22Rv1 (cell line): ENCODE measurements at regions not wholly inside any gene's neighbourhood (a gene's known extent, or its start where the extent isn't known, plus 50 kb on each side); places are given as distances from the start of the nearest gene placed in this dataset.

Experiments
- ZFX ChIP-seq: fragments of 450-650 bp; IDR thresholded peaks from 2 replicates; pipeline ENCODE4 v1.6.1; 2017; ENCODE audit warnings: antibody characterized with exemption, borderline replicate concordance
- TF ChIP-seq, protein P1 (sequence below): fragments of 450-650 bp; IDR thresholded peaks from 2 replicates; pipeline ENCODE4 v1.5.1; 2017; ENCODE audit warnings: mild to moderate bottlenecking

DNA sequence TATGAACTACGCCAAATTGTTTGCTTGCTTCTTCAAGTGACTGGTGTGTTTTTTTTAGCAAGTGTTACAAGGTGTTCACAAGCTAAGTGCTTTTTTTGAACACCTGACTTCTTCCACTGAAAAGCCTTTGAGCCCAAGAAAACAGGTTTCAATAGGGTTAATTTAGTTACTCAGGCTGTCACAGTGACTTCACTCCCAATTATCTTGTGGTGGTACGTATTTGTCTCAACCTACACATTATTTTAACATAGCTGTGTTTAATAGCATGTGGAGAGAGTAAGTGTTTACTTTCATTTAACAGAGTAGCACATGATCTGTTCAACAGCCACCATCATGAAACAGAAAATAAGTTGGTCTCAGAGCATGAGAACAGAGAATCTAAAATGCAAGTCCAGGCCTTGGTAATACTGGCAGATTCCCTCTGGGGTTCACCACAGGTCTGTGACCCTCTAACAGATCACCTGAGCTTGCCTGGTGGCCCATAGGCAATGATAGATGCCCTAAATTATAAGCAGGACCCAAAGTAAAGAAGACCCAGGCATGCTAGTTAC is 267.7 kb upstream of the SMARCA2 start:
- TF ChIP-seq, protein P1, sequence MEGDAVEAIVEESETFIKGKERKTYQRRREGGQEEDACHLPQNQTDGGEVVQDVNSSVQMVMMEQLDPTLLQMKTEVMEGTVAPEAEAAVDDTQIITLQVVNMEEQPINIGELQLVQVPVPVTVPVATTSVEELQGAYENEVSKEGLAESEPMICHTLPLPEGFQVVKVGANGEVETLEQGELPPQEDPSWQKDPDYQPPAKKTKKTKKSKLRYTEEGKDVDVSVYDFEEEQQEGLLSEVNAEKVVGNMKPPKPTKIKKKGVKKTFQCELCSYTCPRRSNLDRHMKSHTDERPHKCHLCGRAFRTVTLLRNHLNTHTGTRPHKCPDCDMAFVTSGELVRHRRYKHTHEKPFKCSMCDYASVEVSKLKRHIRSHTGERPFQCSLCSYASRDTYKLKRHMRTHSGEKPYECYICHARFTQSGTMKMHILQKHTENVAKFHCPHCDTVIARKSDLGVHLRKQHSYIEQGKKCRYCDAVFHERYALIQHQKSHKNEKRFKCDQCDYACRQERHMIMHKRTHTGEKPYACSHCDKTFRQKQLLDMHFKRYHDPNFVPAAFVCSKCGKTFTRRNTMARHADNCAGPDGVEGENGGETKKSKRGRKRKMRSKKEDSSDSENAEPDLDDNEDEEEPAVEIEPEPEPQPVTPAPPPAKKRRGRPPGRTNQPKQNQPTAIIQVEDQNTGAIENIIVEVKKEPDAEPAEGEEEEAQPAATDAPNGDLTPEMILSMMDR = no peak
- no peak for TF ChIP-seq ZFX
